OCI-LY1 (cell line): ENCODE measurements at regions not wholly inside any gene's neighbourhood (a gene's known extent, or its start where the extent isn't known, plus 50 kb on each side); places are given as distances from the start of the nearest gene placed in this dataset.

Experiments
- H2AFZ ChIP-seq: fragments of 200-600 bp; sonication (generic), shearing (Covaris generic); 2 replicates; pipeline ENCODE4 v1.6.0; 2014; ENCODE audit warnings: antibody characterized with exemption, mild to moderate bottlenecking, low read length
- H3F3A ChIP-seq: fragments of 200-600 bp; sonication (generic), shearing (Covaris generic); 2 replicates; pipeline ENCODE4 v1.6.0; 2014; ENCODE audit warnings: mild to moderate bottlenecking, antibody characterized with exemption, low read length, moderate library complexity; ENCODE audit not compliant: insufficient read depth
- H3K27ac ChIP-seq: fragments of 200-600 bp; sonication (generic); 2 replicates; pipeline ENCODE4 v1.5.1; 2014; ENCODE audit warnings: low read length, mixed run types, mild to moderate bottlenecking, low read depth; ENCODE audit not compliant: poor library complexity, severe bottlenecking
- H3K27me3 ChIP-seq: fragments of 200-600 bp; sonication (generic); 2 replicates; pipeline ENCODE4 v1.6.0; 2014; ENCODE audit warnings: antibody characterized with exemption, mild to moderate bottlenecking, low read length, moderate library complexity; ENCODE audit not compliant: insufficient read depth
- H3K36me3 ChIP-seq: fragments of 200-600 bp; sonication (generic); 2 replicates; pipeline ENCODE4 v1.6.1; 2014; ENCODE audit warnings: mild to moderate bottlenecking, antibody characterized with exemption, low read length, moderate library complexity, mixed read lengths; ENCODE audit not compliant: insufficient read depth
- H3K4me1 ChIP-seq: fragments of 200-600 bp; sonication (generic); 2 replicates; pipeline ENCODE4 v1.5.1; 2014; ENCODE audit warnings: mild to moderate bottlenecking, low read length, moderate library complexity; ENCODE audit not compliant: insufficient read depth, severe bottlenecking
- H3K4me2 ChIP-seq: fragments of 200-600 bp; sonication (generic), shearing (Covaris generic); 2 replicates; pipeline ENCODE4 v1.6.1; 2014; ENCODE audit warnings: low read length
- H3K4me3 ChIP-seq: fragments of 200-600 bp; sonication (generic); 2 replicates; pipeline ENCODE4 v1.5.1; 2014; ENCODE audit warnings: low read length, low read depth, mild to moderate bottlenecking, mixed read lengths; ENCODE audit not compliant: poor library complexity, severe bottlenecking
- H3K79me2 ChIP-seq: fragments of 200-600 bp; shearing (Covaris generic); 2 replicates; pipeline ENCODE4 v1.6.1; 2016; ENCODE audit warnings: mixed run types, low read length, mixed read lengths; ENCODE audit not compliant: insufficient read depth
- H3K9ac ChIP-seq: fragments of 200-600 bp; sonication (generic), shearing (Covaris generic); 2 replicates; pipeline ENCODE4 v1.6.1; 2014; ENCODE audit warnings: mild to moderate bottlenecking, low read length, mixed read lengths
- H3K9me2 ChIP-seq: fragments of 200-600 bp; sonication (generic), shearing (Covaris generic); 2 replicates; pipeline ENCODE4 v1.6.1; 2014; ENCODE audit warnings: low read depth, mild to moderate bottlenecking, low read length, mixed read lengths
- H3K9me3 ChIP-seq: fragments of 200-600 bp; shearing (Covaris generic); 2 replicates; pipeline ENCODE4 v1.6.1; 2014; ENCODE audit warnings: low read length, mixed read lengths
- H4K20me1 ChIP-seq: fragments of 200-600 bp; sonication (generic), shearing (Covaris generic); 2 replicates; pipeline ENCODE4 v1.6.0; 2016; ENCODE audit warnings: mild to moderate bottlenecking, low read length; ENCODE audit not compliant: insufficient read depth
- CTCF ChIP-seq: fragments of 200-600 bp; sonication (generic), shearing (Covaris generic); IDR thresholded peaks from 2 replicates; pipeline ENCODE4 v1.5.1; 2017; ENCODE audit warnings: mild to moderate bottlenecking, antibody characterized with exemption, low read length, moderate library complexity, mixed read lengths
- EZH2 ChIP-seq: fragments of 200-600 bp; sonication (generic), shearing (Covaris generic); IDR thresholded peaks from 2 replicates; pipeline ENCODE4 v1.8.0; 2017; ENCODE audit warnings: borderline replicate concordance, mixed run types, mild to moderate bottlenecking, antibody characterized with exemption, low read length, moderate library complexity, mixed read lengths

GRCh38 chr5:31100781-31101310 is 92.6 kb upstream of the CDH6 start:
- no peak overlapping the region for H3K4me3 ChIP-seq
- H4K20me1 ChIP-seq, result no peaks in the 10 kb centered on the region
- no peaks in the 10 kb centered on the region for H3K36me3 ChIP-seq
- H3K9me3 ChIP-seq, result no peaks in the 10 kb centered on the region
- H3F3A ChIP-seq, result no peaks in the 10 kb centered on the region
- H3K4me1 ChIP-seq, result no peaks in the 10 kb centered on the region
- H3K9me2 ChIP-seq, result no peaks in the 10 kb centered on the region
- no peak overlapping the region for H2AFZ ChIP-seq
- H3K4me2 ChIP-seq, result no peak overlapping the region
- H3K27me3 ChIP-seq, result no peaks in the 10 kb centered on the region
- no peak overlapping the region for H3K9ac ChIP-seq
- TF ChIP-seq CTCF (no peak), EZH2 (no peak)
- H3K79me2 ChIP-seq, result no peaks in the 10 kb centered on the region
- no peak overlapping the region for H3K27ac ChIP-seq

- H3K4me3 ChIP-seq, result no peak overlapping the region
- H3K4me1 ChIP-seq, result no peaks in the 10 kb centered on the region
- no peak for TF ChIP-seq CTCF
- TF ChIP-seq EZH2, result no peak
- no peaks in the 10 kb centered on the region for H3K27me3 ChIP-seq
- H3K79me2 ChIP-seq, result no peaks in the 10 kb centered on the region
- H3K36me3 ChIP-seq, result no peaks in the 10 kb centered on the region
- H4K20me1 ChIP-seq, result no peaks in the 10 kb centered on the region
- no peak overlapping the region for H2AFZ ChIP-seq
- H3K27ac ChIP-seq, result no peak overlapping the region
- H3K9me3 ChIP-seq, result no peaks in the 10 kb centered on the region
- H3K4me2 ChIP-seq, result no peak overlapping the region
- H3F3A ChIP-seq, result no peaks in the 10 kb centered on the region
- H3K9me2 ChIP-seq, result no peaks in the 10 kb centered on the region
- no peak overlapping the region for H3K9ac ChIP-seq
Observed at GRCh38 chr5:31100047-31100575, 93.4 kb upstream of the CDH6 start.

- H3K27me3 ChIP-seq, result no peaks in the 10 kb centered on the region
- no peak for TF ChIP-seq CTCF
- TF ChIP-seq EZH2, result no peak
- H3K4me2 ChIP-seq, result no peak overlapping the region
- no peaks in the 10 kb centered on the region for H3K79me2 ChIP-seq
- no peaks in the 10 kb centered on the region for H3K9me2 ChIP-seq
- no peaks in the 10 kb centered on the region for H3F3A ChIP-seq
- H3K9ac ChIP-seq, result no peak overlapping the region
- H3K36me3 ChIP-seq, result no peaks in the 10 kb centered on the region
- no peaks in the 10 kb centered on the region for H4K20me1 ChIP-seq
- no peaks in the 10 kb centered on the region for H3K4me1 ChIP-seq
- H3K27ac ChIP-seq, result no peak overlapping the region
- no peak overlapping the region for H3K4me3 ChIP-seq
- H3K9me3 ChIP-seq, result no peaks in the 10 kb centered on the region
- H2AFZ ChIP-seq, result no peak overlapping the region
Observed at GRCh38 chr5:31098811-31099210, 94.7 kb upstream of the CDH6 start.
